Mesothelial cell of epicardium (in vitro differentiated cells): ENCODE measurements at regions not wholly inside any gene's neighbourhood (a gene's known extent, or its start where the extent isn't known, plus 50 kb on each side); places are given as distances from the start of the nearest gene placed in this dataset.

Experiments used
- DNase-seq, 2 experiments: peaks; one replicate each; pipeline ENCODE4 v3.0.0; 2021; ENCODE audit warnings: low spot score in 2 of 2; ENCODE audit not compliant: unreplicated experiment in 2 of 2
- H3K27ac Mint-ChIP-seq: 2 replicates; pipeline ENCODE4 v1.8.0; 2021; ENCODE audit warnings: mixed read lengths
- H3K27me3 Mint-ChIP-seq: 2 replicates; pipeline ENCODE4 v1.8.0; 2021; ENCODE audit warnings: low read depth, mixed read lengths
- H3K36me3 Mint-ChIP-seq: 2 replicates; pipeline ENCODE4 v1.8.0; 2021; ENCODE audit warnings: mixed read lengths
- H3K4me1 Mint-ChIP-seq: 2 replicates; pipeline ENCODE4 v1.8.0; 2021; ENCODE audit warnings: mixed read lengths
- H3K4me3 Mint-ChIP-seq: 2 replicates; pipeline ENCODE4 v1.8.0; 2021; ENCODE audit warnings: mild to moderate bottlenecking, moderate library complexity, mixed read lengths
- H3K9me3 Mint-ChIP-seq: 2 replicates; pipeline ENCODE4 v1.8.0; 2021; ENCODE audit warnings: mixed read lengths
- CTCF ChIP-seq: fragments of 200-600 bp; sonication (generic); IDR thresholded peaks from one replicate; pipeline ENCODE4 v1.5.0; 2021; ENCODE audit warnings: antibody characterized with exemption; ENCODE audit not compliant: unreplicated experiment

GRCh38 chr18:22337306-22337705 is 80.4 kb downstream of the CTAGE1 start:
- no peaks in the 10 kb centered on the region for H3K9me3 Mint-ChIP-seq
- peaks cover 66% of the 10 kb centered on the region for H3K4me1 Mint-ChIP-seq
- no peak for DNase-seq
- no peak overlapping the region for H3K4me3 Mint-ChIP-seq
- H3K27me3 Mint-ChIP-seq = peaks cover 4% of the 10 kb centered on the region
- no peaks in the 10 kb centered on the region for H3K36me3 Mint-ChIP-seq
- TF ChIP-seq CTCF = no peak
- H3K27ac Mint-ChIP-seq = no peak overlapping the region

- DNase-seq = no peak
- Mint-ChIP-seq H3K27ac (no peak overlapping the region), H3K9me3 (no peaks in the 10 kb centered on the region), H3K36me3 (no peaks in the 10 kb centered on the region), H3K27me3 (peaks cover 4% of the 10 kb centered on the region), H3K4me1 (peaks cover 68% of the 10 kb centered on the region), H3K4me3 (no peak overlapping the region)
- no peak for TF ChIP-seq CTCF
Observed at GRCh38 chr18:22336406-22336805, 81.3 kb downstream of the CTAGE1 start.

GRCh38 chr18:22335731-22336198 is 82.0 kb downstream of the CTAGE1 start:
- Mint-ChIP-seq H3K9me3 (no peaks in the 10 kb centered on the region), H3K36me3 (no peaks in the 10 kb centered on the region), H3K4me1 (peaks cover 70% of the 10 kb centered on the region), H3K27me3 (peaks cover 4% of the 10 kb centered on the region), H3K27ac (peak overlapping the region; percentile 55), H3K4me3 (no peak overlapping the region)
- DNase-seq = no peak
- TF ChIP-seq CTCF = no peak

- Mint-ChIP-seq H3K27me3 (peaks cover 4% of the 10 kb centered on the region), H3K9me3 (no peaks in the 10 kb centered on the region), H3K4me1 (peaks cover 65% of the 10 kb centered on the region), H3K36me3 (no peaks in the 10 kb centered on the region), H3K27ac (no peak overlapping the region), H3K4me3 (no peak overlapping the region)
- no peak for TF ChIP-seq CTCF
- no peak for DNase-seq
Observed at GRCh38 chr18:22334567-22334966, 83.1 kb downstream of the CTAGE1 start.

- H3K4me1 Mint-ChIP-seq = peaks cover 48% of the 10 kb centered on the region
- peaks cover 8% of the 10 kb centered on the region for H3K9me3 Mint-ChIP-seq
- no peak overlapping the region for H3K4me3 Mint-ChIP-seq
- H3K36me3 Mint-ChIP-seq = no peaks in the 10 kb centered on the region
- H3K27ac Mint-ChIP-seq = no peak overlapping the region
- DNase-seq = no peak
- TF ChIP-seq CTCF = no peak
- H3K27me3 Mint-ChIP-seq = no peaks in the 10 kb centered on the region
Observed at GRCh38 chr18:22332590-22332989, 85.1 kb downstream of the CTAGE1 start.

- no peaks in the 10 kb centered on the region for H3K27me3 Mint-ChIP-seq
- peak overlapping the region; percentile 35 for H3K27ac Mint-ChIP-seq
- TF ChIP-seq CTCF = no peak
- peaks cover 8% of the 10 kb centered on the region for H3K9me3 Mint-ChIP-seq
- H3K36me3 Mint-ChIP-seq = no peaks in the 10 kb centered on the region
- peaks cover 43% of the 10 kb centered on the region for H3K4me1 Mint-ChIP-seq
- no peak for DNase-seq
- H3K4me3 Mint-ChIP-seq = no peak overlapping the region
Observed at GRCh38 chr18:22330508-22330907, 87.2 kb downstream of the CTAGE1 start.
